ENCODE measurements at regions not wholly inside any gene's neighbourhood (a gene's known extent, or its start where the extent isn't known, plus 50 kb on each side); places are given as distances from the start of the nearest gene placed in this dataset.

GRCh38 chr15:62742409-62743171 lies 300.0 kb upstream of the TPM1 start:
- Mint-ChIP-seq H3K27ac (no peak overlapping the region), H3K4me1 (peaks cover 0 to 12% (median 0%) of the 10 kb centered on the region in 7 donors), H3K9me3 (no peaks in the 10 kb centered on the region), H3K36me3 (no peaks in the 10 kb centered on the region), H3K27me3 (peaks cover 0 to 3% (median 0%) of the 10 kb centered on the region in 5 donors), H3K4me3 (peak overlapping the region in 1 of 10 donors; percentile 30)
- intact Hi-C loops (cut with micrococcal nuclease): loop anchor here in 1 of 2 donors (2.0 kb wide), 1 partner anchor 350 kb away; no protein-coding TSS in a partner anchor
- no peak overlapping the region for H3K4me3 ChIP-seq (ENCODE audit: low read length)
- no peaks in the 10 kb centered on the region for H3K27me3 ChIP-seq (ENCODE audit: control insufficient read depth in 2 of 2, insufficient read depth in 2 of 2, low read length in 2 of 2)
- DNase-seq (peak in 6 of 9 donors; percentile 8 to 33 (median 16)), ATAC-seq (peak; percentile 60)
- no peaks in the 10 kb centered on the region for H3K9me3 ChIP-seq (ENCODE audit: control insufficient read depth in 2 of 3, low read length in 3 of 3)
- no peaks in the 10 kb centered on the region for H3K4me1 ChIP-seq (ENCODE audit: control insufficient read depth in 2 of 2, insufficient read depth in 2 of 2, low read length in 2 of 2)
- no peak overlapping the region for H3K27ac ChIP-seq (ENCODE audit: low read depth, low read length)
- no peaks in the 10 kb centered on the region for H3K36me3 ChIP-seq (ENCODE audit: control insufficient read depth in 2 of 3, insufficient read depth in 3 of 3, low read length in 3 of 3)
- ChIA-PET POLR2A (no interaction called here), CTCF (interaction anchor here (0.7 to 1.4 kb wide), 4 partner anchors 10 to 231 kb away, joined by 3 to 9 read pairs (median 4); no protein-coding TSS in a partner anchor)

DNA sequence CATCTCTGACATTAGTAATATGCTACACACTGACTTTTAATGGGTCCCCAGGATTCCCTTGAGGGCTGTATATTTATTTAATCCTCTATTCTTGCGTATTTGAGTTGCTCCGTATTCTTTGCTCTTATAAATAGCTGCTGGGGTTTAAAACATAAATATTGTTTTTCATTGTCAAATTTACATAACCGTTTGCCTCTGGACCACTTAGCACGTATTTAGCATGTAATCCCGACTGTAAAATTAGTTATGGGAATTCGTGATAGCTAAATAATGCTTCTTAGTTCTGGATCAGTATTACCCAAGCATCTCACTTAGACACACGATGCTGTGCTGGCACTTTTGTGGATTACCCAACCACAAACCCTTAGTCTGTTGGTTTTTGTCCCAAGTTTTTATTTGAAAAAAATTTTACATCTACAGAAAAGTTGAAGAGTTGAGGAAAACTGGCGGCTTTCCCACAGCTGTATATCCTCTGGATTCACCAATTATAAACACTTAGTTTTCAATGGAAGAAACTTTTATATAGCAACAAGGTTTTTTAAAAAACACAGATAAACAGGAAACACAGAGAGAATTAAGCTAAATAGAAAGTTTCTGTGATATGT lies 296.8 kb upstream of the TPM1 start:
- no peak for DNase-seq
- Histone ChIP-seq H3K36me3 (ENCODE audit: control insufficient read depth in 2 of 3, insufficient read depth in 3 of 3, low read length in 3 of 3) (no peaks in the 10 kb centered on the region), H3K4me1 (ENCODE audit: control insufficient read depth in 2 of 2, insufficient read depth in 2 of 2, low read length in 2 of 2) (no peaks in the 10 kb centered on the region), H3K9me3 (ENCODE audit: control insufficient read depth in 2 of 3, low read length in 3 of 3) (no peaks in the 10 kb centered on the region), H3K27me3 (ENCODE audit: control insufficient read depth in 2 of 2, insufficient read depth in 2 of 2, low read length in 2 of 2) (no peaks in the 10 kb centered on the region), H3K4me3 (ENCODE audit: low read length) (no peak overlapping the region), H3K27ac (ENCODE audit: low read depth, low read length) (no peak overlapping the region)
- peaks cover 0 to 7% (median 0%) of the 10 kb centered on the region in 5 donors for H3K27me3 Mint-ChIP-seq
- no peak for ATAC-seq
- POLR2A ChIA-PET: no interaction called here
- H3K36me3 Mint-ChIP-seq: no peaks in the 10 kb centered on the region
- no peaks in the 10 kb centered on the region for H3K9me3 Mint-ChIP-seq
- CTCF ChIA-PET: interaction anchor here (1.1 kb wide), 1 partner anchor 24 kb away, joined by 3 read pairs; no protein-coding TSS in a partner anchor
- H3K27ac Mint-ChIP-seq: no peak overlapping the region
- no peak overlapping the region for H3K4me3 Mint-ChIP-seq
- H3K4me1 Mint-ChIP-seq: peaks cover 0 to 12% (median 0%) of the 10 kb centered on the region in 7 donors
- intact Hi-C loops (cut with micrococcal nuclease): no loop called here

DNA sequence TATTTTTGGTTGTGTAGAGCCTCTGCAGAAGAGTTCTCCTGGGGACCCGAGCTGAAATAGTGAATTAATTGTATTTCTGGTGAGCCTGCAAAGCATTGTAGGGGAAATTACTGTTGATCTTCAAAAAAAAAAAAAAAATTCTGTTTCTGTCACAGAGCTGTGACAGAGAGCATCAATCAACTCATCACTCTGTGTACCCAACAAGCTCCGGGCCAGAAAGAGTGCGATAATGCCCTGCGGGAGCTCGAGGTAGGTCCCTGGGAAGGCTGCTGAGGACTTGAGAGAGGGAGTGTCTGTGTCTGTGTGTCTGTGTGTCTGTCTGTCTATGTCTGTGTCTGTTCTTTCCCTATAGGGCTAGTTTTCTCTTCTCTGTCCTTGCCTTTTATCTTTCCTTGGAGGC lies 294.4 kb upstream of the TPM1 start:
- CTCF ChIA-PET: no interaction called here
- no peak overlapping the region for H3K4me3 ChIP-seq (ENCODE audit: low read length)
- no peaks in the 10 kb centered on the region for H3K27me3 ChIP-seq (ENCODE audit: control insufficient read depth in 2 of 2, insufficient read depth in 2 of 2, low read length in 2 of 2)
- DNase-seq: no peak
- H3K9me3 ChIP-seq (ENCODE audit: control insufficient read depth in 2 of 3, low read length in 3 of 3): no peaks in the 10 kb centered on the region
- Mint-ChIP-seq H3K9me3 (no peaks in the 10 kb centered on the region), H3K4me3 (no peak overlapping the region), H3K36me3 (no peaks in the 10 kb centered on the region), H3K27ac (no peak overlapping the region), H3K4me1 (no peaks in the 10 kb centered on the region), H3K27me3 (peaks cover 0 to 7% (median 4%) of the 10 kb centered on the region in 5 donors)
- no peaks in the 10 kb centered on the region for H3K4me1 ChIP-seq (ENCODE audit: control insufficient read depth in 2 of 2, insufficient read depth in 2 of 2, low read length in 2 of 2)
- no peak overlapping the region for H3K27ac ChIP-seq (ENCODE audit: low read depth, low read length)
- intact Hi-C loops (cut with micrococcal nuclease): no loop called here
- H3K36me3 ChIP-seq (ENCODE audit: control insufficient read depth in 2 of 3, insufficient read depth in 3 of 3, low read length in 3 of 3): no peaks in the 10 kb centered on the region
- no peak for ATAC-seq
- POLR2A ChIA-PET: interaction anchor here (0.6 kb wide), 1 partner anchor 90 kb away, joined by 3 read pairs; no protein-coding TSS in a partner anchor

DNA sequence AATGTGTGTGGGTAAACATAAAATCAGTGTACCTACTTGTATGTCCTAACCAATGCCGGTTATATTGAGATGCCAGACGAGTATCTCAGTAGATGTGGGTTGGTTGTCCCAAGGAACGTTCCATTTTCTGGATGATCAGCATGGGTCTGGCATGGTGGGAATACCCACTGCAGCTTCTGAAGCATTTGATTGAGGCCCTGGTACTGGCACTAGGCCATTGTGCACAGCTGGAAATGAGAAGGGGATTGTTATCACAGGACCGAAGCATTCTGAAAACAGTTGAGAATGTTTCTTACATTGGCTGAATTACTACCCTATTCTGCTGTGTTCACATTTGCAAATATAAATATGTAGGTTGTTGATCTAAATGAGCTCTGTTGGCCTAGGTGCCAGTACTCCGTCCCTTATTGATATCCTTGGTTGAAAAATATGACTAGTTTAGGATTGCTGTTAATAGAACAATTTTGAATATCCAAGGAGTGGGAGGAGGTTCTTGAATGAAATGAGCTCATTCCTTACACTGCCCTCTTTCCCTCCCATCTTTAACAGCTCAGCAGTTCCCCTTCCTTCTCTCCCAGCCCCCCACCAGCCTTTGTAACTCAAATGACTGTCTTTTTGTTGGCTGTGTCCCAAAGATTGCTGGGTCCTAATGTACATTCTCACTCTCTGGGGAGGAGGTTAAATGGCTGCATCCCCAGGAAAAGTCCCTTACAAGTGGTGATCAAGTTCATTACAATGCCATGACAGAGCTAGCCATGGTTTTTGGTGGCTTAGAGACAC lies 293.3 kb upstream of the TPM1 start:
- ChIA-PET CTCF (interaction anchor here (0.6 kb wide), 1 partner anchor 9 kb away, joined by 3 read pairs; no protein-coding TSS in a partner anchor), POLR2A (no interaction called here)
- intact Hi-C loops (cut with micrococcal nuclease): no loop called here
- no peaks in the 10 kb centered on the region for H3K4me1 ChIP-seq (ENCODE audit: control insufficient read depth in 2 of 2, insufficient read depth in 2 of 2, low read length in 2 of 2)
- DNase-seq (no peak), ATAC-seq (no peak)
- Mint-ChIP-seq H3K27me3 (peaks cover 0 to 5% (median 4%) of the 10 kb centered on the region in 5 donors), H3K9me3 (no peaks in the 10 kb centered on the region), H3K4me1 (no peaks in the 10 kb centered on the region), H3K36me3 (no peaks in the 10 kb centered on the region), H3K4me3 (no peak overlapping the region), H3K27ac (no peak overlapping the region)
- H3K4me3 ChIP-seq (ENCODE audit: low read length): no peak overlapping the region
- H3K36me3 ChIP-seq (ENCODE audit: control insufficient read depth in 2 of 3, insufficient read depth in 3 of 3, low read length in 3 of 3): no peaks in the 10 kb centered on the region
- H3K9me3 ChIP-seq (ENCODE audit: control insufficient read depth in 2 of 3, low read length in 3 of 3): no peaks in the 10 kb centered on the region
- H3K27ac ChIP-seq (ENCODE audit: low read depth, low read length): no peak overlapping the region
- H3K27me3 ChIP-seq (ENCODE audit: control insufficient read depth in 2 of 2, insufficient read depth in 2 of 2, low read length in 2 of 2): no peaks in the 10 kb centered on the region

- intact Hi-C loops (cut with micrococcal nuclease): no loop called here
- Histone ChIP-seq H3K27me3 (ENCODE audit: control insufficient read depth in 2 of 2, insufficient read depth in 2 of 2, low read length in 2 of 2) (no peaks in the 10 kb centered on the region), H3K9me3 (ENCODE audit: control insufficient read depth in 2 of 3, low read length in 3 of 3) (no peaks in the 10 kb centered on the region), H3K4me1 (ENCODE audit: control insufficient read depth in 2 of 2, insufficient read depth in 2 of 2, low read length in 2 of 2) (no peaks in the 10 kb centered on the region), H3K4me3 (ENCODE audit: low read length) (no peak overlapping the region), H3K27ac (ENCODE audit: low read depth, low read length) (no peak overlapping the region), H3K36me3 (ENCODE audit: control insufficient read depth in 2 of 3, insufficient read depth in 3 of 3, low read length in 3 of 3) (no peaks in the 10 kb centered on the region)
- Mint-ChIP-seq H3K36me3 (no peaks in the 10 kb centered on the region), H3K9me3 (no peaks in the 10 kb centered on the region), H3K4me3 (no peak overlapping the region), H3K4me1 (no peaks in the 10 kb centered on the region), H3K27ac (no peak overlapping the region), H3K27me3 (peaks cover 0 to 5% (median 4%) of the 10 kb centered on the region in 5 donors)
- CTCF ChIA-PET: no interaction called here
- ATAC-seq (no peak), DNase-seq (no peak)
- POLR2A ChIA-PET: no interaction called here
Observed at GRCh38 chr15:62750471-62750870, 292.1 kb upstream of the TPM1 start.

DNA sequence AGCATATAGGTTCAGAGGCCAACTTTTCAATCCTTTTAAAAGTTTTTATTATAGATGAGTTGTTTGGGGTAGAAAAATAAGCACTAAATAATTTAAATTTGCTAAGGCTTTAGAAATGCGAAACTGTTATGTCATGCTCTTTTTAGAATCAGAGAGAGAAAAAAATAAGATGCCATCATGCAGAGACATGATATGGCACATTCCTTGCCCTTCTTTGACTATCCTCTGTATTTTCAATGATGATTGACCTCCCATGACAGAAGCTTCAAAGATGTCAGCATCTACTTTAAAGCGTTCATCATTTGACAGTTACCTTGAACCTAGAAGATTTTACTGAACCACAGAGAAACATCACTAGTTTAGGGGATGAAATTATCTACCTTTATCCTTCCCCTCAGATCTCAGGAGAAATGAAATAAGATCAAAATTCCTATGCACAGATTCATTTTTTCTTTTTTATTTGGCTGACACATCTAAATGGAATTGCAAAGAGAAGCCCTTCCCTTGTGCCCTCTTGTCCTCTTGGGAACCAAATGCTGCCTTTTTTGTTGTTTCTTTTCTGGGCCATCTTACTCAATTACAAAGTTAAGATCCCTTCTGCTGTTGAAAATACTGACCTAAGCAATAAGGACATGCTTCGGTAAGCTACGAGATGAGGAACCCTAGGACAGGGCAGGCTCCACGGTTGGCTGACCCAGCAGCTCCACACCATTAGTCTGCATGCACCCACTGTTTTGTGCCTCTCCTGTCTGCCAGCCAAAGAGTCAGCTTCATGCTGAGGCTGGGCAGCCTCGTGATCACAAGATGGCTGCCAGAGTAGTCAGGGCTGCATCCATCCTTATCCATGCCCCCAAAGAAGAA lies 289.7 kb upstream of the TPM1 start:
- no peak for ATAC-seq
- Histone ChIP-seq H3K4me1 (ENCODE audit: control insufficient read depth in 2 of 2, insufficient read depth in 2 of 2, low read length in 2 of 2) (no peaks in the 10 kb centered on the region), H3K36me3 (ENCODE audit: control insufficient read depth in 2 of 3, insufficient read depth in 3 of 3, low read length in 3 of 3) (no peaks in the 10 kb centered on the region), H3K27ac (ENCODE audit: low read depth, low read length) (no peak overlapping the region), H3K27me3 (ENCODE audit: control insufficient read depth in 2 of 2, insufficient read depth in 2 of 2, low read length in 2 of 2) (no peaks in the 10 kb centered on the region), H3K9me3 (ENCODE audit: control insufficient read depth in 2 of 3, low read length in 3 of 3) (no peaks in the 10 kb centered on the region), H3K4me3 (ENCODE audit: low read length) (no peak overlapping the region)
- intact Hi-C loops (cut with micrococcal nuclease): no loop called here
- Mint-ChIP-seq H3K4me1 (no peaks in the 10 kb centered on the region), H3K4me3 (no peak overlapping the region), H3K9me3 (no peaks in the 10 kb centered on the region), H3K27ac (no peak overlapping the region), H3K27me3 (peaks cover 0 to 5% (median 1%) of the 10 kb centered on the region in 5 donors), H3K36me3 (no peaks in the 10 kb centered on the region)
- ChIA-PET POLR2A (no interaction called here), CTCF (no interaction called here)
- no peak for DNase-seq

Data from naive thymus-derived CD4-positive, alpha-beta T cell (primary cell).